OCI-M2 (cell line): ENCODE measurements at regions not wholly inside any gene's neighbourhood (a gene's known extent, or its start where the extent isn't known, plus 50 kb on each side); places are given as distances from the start of the nearest gene placed in this dataset.

ENCODE experiments used
- DNase-seq: peaks from one replicate; lab custom pipeline; 2025; ENCODE audit not compliant: unreplicated experiment; lab: John Stamatoyannopoulos, UW

- no peak for DNase-seq
These were observed 88.3 kb upstream of the ARHGAP29 start for GRCh38 chr1:94325377-94326302.

- no peak for DNase-seq
These were observed 86.8 kb upstream of the ARHGAP29 start for GRCh38 chr1:94324178-94324544.

- no peak for DNase-seq
These were observed 86.2 kb upstream of the ARHGAP29 start for GRCh38 chr1:94323311-94324177.

GRCh38 chr1:94322696-94323095, 85.3 kb upstream of the ARHGAP29 start:
- DNase-seq, result no peak

GRCh38 chr1:94321662-94322061, 84.3 kb upstream of the ARHGAP29 start:
- DNase-seq, result no peak

GRCh38 chr1:94319319-94320102, 82.1 kb upstream of the ARHGAP29 start:
- DNase-seq, result no peak

- DNase-seq, result no peak
These were observed 81.2 kb upstream of the ARHGAP29 start for GRCh38 chr1:94318505-94319030.

GRCh38 chr1:94317790-94318188, 80.4 kb upstream of the ARHGAP29 start:
- no peak for DNase-seq

GRCh38 chr1:94316836-94317789, 79.7 kb upstream of the ARHGAP29 start:
- DNase-seq, result no peak

- no peak for DNase-seq
These were observed 78.8 kb upstream of the ARHGAP29 start for GRCh38 chr1:94316183-94316582.

GRCh38 chr1:94315552-94316116, 78.2 kb upstream of the ARHGAP29 start:
- DNase-seq, result no peak

GRCh38 chr1:94314222-94314858, 77.0 kb upstream of the ARHGAP29 start:
- DNase-seq, result no peak

GRCh38 chr1:94310570-94311270, 73.3 kb upstream of the ARHGAP29 start:
- no peak for DNase-seq

GRCh38 chr1:94309829-94310569, 72.6 kb upstream of the ARHGAP29 start:
- no peak for DNase-seq

GRCh38 chr1:94309216-94309615, 71.8 kb upstream of the ARHGAP29 start:
- no peak for DNase-seq

GRCh38 chr1:94306521-94306920, 69.1 kb upstream of the ARHGAP29 start:
- no peak for DNase-seq

GRCh38 chr1:94305704-94306103, 68.3 kb upstream of the ARHGAP29 start:
- DNase-seq, result no peak

- DNase-seq, result no peak
These were observed 67.2 kb upstream of the ARHGAP29 start for GRCh38 chr1:94304553-94304952.
